Memory B cell (primary cell): ENCODE measurements at regions not wholly inside any gene's neighbourhood (a gene's known extent, or its start where the extent isn't known, plus 50 kb on each side); places are given as distances from the start of the nearest gene placed in this dataset.

Experiments
- ATAC-seq: fragments of 150-1000 bp; cut with Tn5 transposase; 2 replicates; pipeline ENCODE4 v1.10.0; 2021; ENCODE audit warnings: low read depth, mild to moderate bottlenecking, moderate library complexity
- DNase-seq, 2 donors: peaks; one replicate each; pipeline ENCODE4 v3.0.0; 2022; ENCODE audit warnings: low spot score in 2 of 2
- H3K27ac Mint-ChIP-seq: one replicate; pipeline ENCODE4 v1.8.0; 2022; ENCODE audit warnings: mild to moderate bottlenecking, moderate library complexity, mixed read lengths
- H3K27me3 Mint-ChIP-seq: one replicate; pipeline ENCODE4 v1.8.0; 2022; ENCODE audit warnings: mixed read lengths
- H3K36me3 Mint-ChIP-seq: one replicate; pipeline ENCODE4 v1.8.0; 2022; ENCODE audit warnings: mild to moderate bottlenecking, mixed read lengths
- H3K4me1 Mint-ChIP-seq: one replicate; pipeline ENCODE4 v1.8.0; 2022; ENCODE audit warnings: mixed read lengths
- H3K4me3 Mint-ChIP-seq: one replicate; pipeline ENCODE4 v1.8.0; 2022; ENCODE audit warnings: mild to moderate bottlenecking, moderate library complexity, mixed read lengths
- H3K9me3 Mint-ChIP-seq: one replicate; pipeline ENCODE4 v1.8.0; 2022; ENCODE audit warnings: mixed read lengths

- DNase-seq (no peak), ATAC-seq (no peak)
- H3K9me3 Mint-ChIP-seq: peaks cover 4% of the 10 kb centered on the region
- no peaks in the 10 kb centered on the region for H3K4me1 Mint-ChIP-seq
- peaks cover 17% of the 10 kb centered on the region for H3K27me3 Mint-ChIP-seq
- H3K27ac Mint-ChIP-seq: no peak overlapping the region
- no peaks in the 10 kb centered on the region for H3K36me3 Mint-ChIP-seq
- no peak overlapping the region for H3K4me3 Mint-ChIP-seq
These were observed 455.2 kb downstream of the AJAP1 start for GRCh38 chr1:5109633-5110032.

DNA sequence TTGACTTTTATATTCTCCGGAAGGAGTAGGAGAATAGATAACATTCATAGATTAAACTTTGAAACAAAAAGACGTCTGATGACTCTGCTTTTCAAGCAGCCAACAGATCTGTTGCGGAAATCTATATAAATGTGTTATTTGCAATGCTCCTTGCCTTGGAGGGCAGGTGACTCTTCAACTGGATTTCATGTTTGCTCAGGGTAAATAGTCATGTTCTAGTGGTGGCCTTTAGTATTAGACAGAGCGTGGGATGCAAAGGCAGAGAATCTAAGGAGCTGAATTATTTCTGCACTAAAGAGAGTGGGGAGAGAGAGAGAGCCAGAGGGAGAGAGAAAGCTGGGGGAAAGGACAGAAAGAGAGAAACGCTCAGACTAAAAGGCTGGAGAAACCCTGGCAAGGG is 454.3 kb downstream of the AJAP1 start:
- Mint-ChIP-seq H3K27me3 (peaks cover 17% of the 10 kb centered on the region), H3K9me3 (peaks cover 4% of the 10 kb centered on the region), H3K27ac (no peak overlapping the region), H3K4me1 (no peaks in the 10 kb centered on the region), H3K4me3 (no peak overlapping the region), H3K36me3 (no peaks in the 10 kb centered on the region)
- ATAC-seq (no peak), DNase-seq (no peak)

- ATAC-seq (no peak), DNase-seq (no peak)
- no peak overlapping the region for H3K27ac Mint-ChIP-seq
- H3K27me3 Mint-ChIP-seq: peaks cover 8% of the 10 kb centered on the region
- peaks cover 8% of the 10 kb centered on the region for H3K9me3 Mint-ChIP-seq
- H3K36me3 Mint-ChIP-seq: no peaks in the 10 kb centered on the region
- H3K4me1 Mint-ChIP-seq: no peaks in the 10 kb centered on the region
- H3K4me3 Mint-ChIP-seq: no peak overlapping the region
These were observed 451.3 kb downstream of the AJAP1 start for GRCh38 chr1:5105744-5106143.

GRCh38 chr1:5099558-5099957 is 445.1 kb downstream of the AJAP1 start:
- H3K4me3 Mint-ChIP-seq: no peak overlapping the region
- no peaks in the 10 kb centered on the region for H3K36me3 Mint-ChIP-seq
- H3K27me3 Mint-ChIP-seq: peaks cover 1% of the 10 kb centered on the region
- ATAC-seq (no peak), DNase-seq (no peak)
- H3K27ac Mint-ChIP-seq: no peak overlapping the region
- peaks cover 6% of the 10 kb centered on the region for H3K9me3 Mint-ChIP-seq
- no peaks in the 10 kb centered on the region for H3K4me1 Mint-ChIP-seq

GRCh38 chr1:5098981-5099385 is 444.6 kb downstream of the AJAP1 start:
- Mint-ChIP-seq H3K27me3 (peaks cover 2% of the 10 kb centered on the region), H3K4me3 (no peak overlapping the region), H3K4me1 (no peaks in the 10 kb centered on the region), H3K27ac (no peak overlapping the region), H3K36me3 (no peaks in the 10 kb centered on the region), H3K9me3 (peaks cover 7% of the 10 kb centered on the region)
- ATAC-seq (no peak), DNase-seq (no peak)

- Mint-ChIP-seq H3K27me3 (peaks cover 2% of the 10 kb centered on the region), H3K4me1 (no peaks in the 10 kb centered on the region), H3K27ac (no peak overlapping the region), H3K9me3 (peaks cover 14% of the 10 kb centered on the region), H3K4me3 (no peak overlapping the region), H3K36me3 (peaks cover 2% of the 10 kb centered on the region)
- DNase-seq (no peak), ATAC-seq (no peak)
These were observed 438.6 kb downstream of the AJAP1 start for GRCh38 chr1:5093042-5093441.

GRCh38 chr1:5084676-5085075 is 430.3 kb downstream of the AJAP1 start:
- DNase-seq: no peak
- Mint-ChIP-seq H3K4me3 (no peak overlapping the region), H3K36me3 (no peaks in the 10 kb centered on the region), H3K4me1 (no peaks in the 10 kb centered on the region), H3K27ac (no peak overlapping the region), H3K9me3 (peaks cover 3% of the 10 kb centered on the region), H3K27me3 (peaks cover 4% of the 10 kb centered on the region)
- ATAC-seq: no peak

DNA sequence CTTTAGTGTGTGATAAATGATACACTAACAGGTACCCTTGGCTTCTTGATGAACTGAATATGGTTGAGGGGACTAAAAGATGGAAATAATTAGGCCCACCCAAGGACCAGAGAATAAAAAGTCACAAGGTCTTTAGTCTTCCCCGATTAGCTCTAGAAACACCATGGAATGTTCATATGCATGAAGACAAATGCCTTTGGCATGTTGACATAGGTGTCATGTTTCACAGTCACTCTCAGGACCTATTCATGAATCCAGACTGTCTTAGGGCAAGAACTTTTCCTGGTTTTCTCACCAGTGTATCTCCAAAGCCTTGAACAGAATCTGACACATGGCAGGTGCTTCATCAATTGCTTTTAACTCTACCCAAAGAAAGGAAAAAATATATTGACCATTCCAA is 412.8 kb downstream of the AJAP1 start:
- DNase-seq (no peak), ATAC-seq (no peak)
- H3K4me3 Mint-ChIP-seq: no peak overlapping the region
- H3K36me3 Mint-ChIP-seq: no peaks in the 10 kb centered on the region
- no peaks in the 10 kb centered on the region for H3K4me1 Mint-ChIP-seq
- no peaks in the 10 kb centered on the region for H3K9me3 Mint-ChIP-seq
- no peak overlapping the region for H3K27ac Mint-ChIP-seq
- peaks cover 2% of the 10 kb centered on the region for H3K27me3 Mint-ChIP-seq

DNA sequence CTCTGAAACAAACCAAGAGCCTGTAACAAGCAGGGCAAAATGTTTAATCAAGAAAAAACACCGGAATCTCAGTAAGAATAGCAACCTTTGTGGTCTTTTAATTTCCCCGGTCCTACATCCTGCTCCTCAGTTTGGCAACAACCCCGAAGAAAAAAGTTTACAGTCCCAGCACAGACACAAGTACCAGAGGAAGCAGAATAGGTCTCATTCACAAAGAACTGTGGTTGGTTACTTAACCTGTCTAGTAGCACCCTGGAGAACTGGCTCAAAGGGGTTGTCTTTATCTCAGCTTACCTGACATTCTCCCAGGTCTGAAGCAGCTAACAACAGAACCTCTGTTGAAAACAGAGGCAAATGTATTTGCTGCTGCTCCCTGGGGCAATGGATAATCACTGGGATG is 399.3 kb downstream of the AJAP1 start:
- peaks cover 5% of the 10 kb centered on the region for H3K9me3 Mint-ChIP-seq
- H3K27me3 Mint-ChIP-seq: peaks cover 3% of the 10 kb centered on the region
- no peaks in the 10 kb centered on the region for H3K4me1 Mint-ChIP-seq
- ATAC-seq (no peak), DNase-seq (no peak)
- H3K27ac Mint-ChIP-seq: no peak overlapping the region
- no peak overlapping the region for H3K4me3 Mint-ChIP-seq
- no peaks in the 10 kb centered on the region for H3K36me3 Mint-ChIP-seq

- DNase-seq (no peak), ATAC-seq (no peak)
- Mint-ChIP-seq H3K27me3 (no peaks in the 10 kb centered on the region), H3K9me3 (no peaks in the 10 kb centered on the region), H3K4me3 (no peak overlapping the region), H3K27ac (no peak overlapping the region), H3K36me3 (no peaks in the 10 kb centered on the region), H3K4me1 (no peaks in the 10 kb centered on the region)
These were observed 374.7 kb downstream of the AJAP1 start for GRCh38 chr1:5029136-5029535.

DNA sequence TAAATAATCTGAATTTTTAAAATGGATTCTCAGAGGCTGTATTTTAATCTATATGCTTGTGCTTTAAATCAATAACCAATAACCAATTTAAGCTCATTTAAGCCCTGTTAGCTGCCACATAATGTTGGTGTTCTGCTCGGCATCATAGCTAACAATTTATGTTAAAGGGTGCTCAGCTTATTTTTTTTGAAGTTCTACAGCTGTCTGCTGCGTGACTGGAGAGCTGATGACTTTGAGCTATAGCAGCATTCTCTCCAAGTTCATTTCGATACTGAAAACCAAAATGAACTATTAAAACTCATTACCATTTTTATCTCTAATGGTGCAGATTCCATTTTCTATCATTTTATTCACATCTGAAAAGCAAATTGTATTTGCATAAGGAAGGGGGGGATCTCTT is 357.8 kb downstream of the AJAP1 start:
- Mint-ChIP-seq H3K27me3 (peaks cover 2% of the 10 kb centered on the region), H3K9me3 (no peaks in the 10 kb centered on the region), H3K36me3 (no peaks in the 10 kb centered on the region), H3K27ac (no peak overlapping the region), H3K4me3 (no peak overlapping the region), H3K4me1 (no peaks in the 10 kb centered on the region)
- ATAC-seq (no peak), DNase-seq (no peak)

DNA sequence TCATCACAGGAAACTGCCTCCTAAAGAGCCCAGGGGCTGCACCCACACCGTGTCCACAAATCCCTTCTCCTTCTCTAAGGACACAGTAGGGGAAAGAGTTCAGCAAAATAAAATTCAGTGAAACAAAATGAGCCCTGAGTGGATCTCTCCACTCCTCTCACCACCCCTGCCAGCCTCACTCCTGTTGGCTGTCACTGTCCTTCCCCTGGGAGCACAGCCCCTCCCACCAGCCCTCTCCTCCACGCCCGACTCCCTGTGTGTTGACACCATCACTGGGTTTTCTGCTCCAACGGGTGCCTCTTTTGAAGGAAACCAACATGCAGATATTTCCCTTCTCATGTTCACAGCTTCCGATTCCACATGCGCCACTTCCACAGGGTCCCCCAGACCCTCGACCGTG is 356.2 kb downstream of the AJAP1 start:
- no peak overlapping the region for H3K4me3 Mint-ChIP-seq
- H3K27ac Mint-ChIP-seq: no peak overlapping the region
- H3K27me3 Mint-ChIP-seq: peaks cover 2% of the 10 kb centered on the region
- no peak for DNase-seq
- H3K9me3 Mint-ChIP-seq: no peaks in the 10 kb centered on the region
- no peaks in the 10 kb centered on the region for H3K36me3 Mint-ChIP-seq
- ATAC-seq: no peak
- no peaks in the 10 kb centered on the region for H3K4me1 Mint-ChIP-seq

GRCh38 chr1:5010236-5010635 is 355.8 kb downstream of the AJAP1 start:
- H3K36me3 Mint-ChIP-seq: no peaks in the 10 kb centered on the region
- H3K27me3 Mint-ChIP-seq: peaks cover 2% of the 10 kb centered on the region
- DNase-seq (no peak), ATAC-seq (no peak)
- H3K4me1 Mint-ChIP-seq: no peaks in the 10 kb centered on the region
- H3K27ac Mint-ChIP-seq: no peak overlapping the region
- H3K9me3 Mint-ChIP-seq: peaks cover under 1% of the 10 kb centered on the region
- no peak overlapping the region for H3K4me3 Mint-ChIP-seq

DNA sequence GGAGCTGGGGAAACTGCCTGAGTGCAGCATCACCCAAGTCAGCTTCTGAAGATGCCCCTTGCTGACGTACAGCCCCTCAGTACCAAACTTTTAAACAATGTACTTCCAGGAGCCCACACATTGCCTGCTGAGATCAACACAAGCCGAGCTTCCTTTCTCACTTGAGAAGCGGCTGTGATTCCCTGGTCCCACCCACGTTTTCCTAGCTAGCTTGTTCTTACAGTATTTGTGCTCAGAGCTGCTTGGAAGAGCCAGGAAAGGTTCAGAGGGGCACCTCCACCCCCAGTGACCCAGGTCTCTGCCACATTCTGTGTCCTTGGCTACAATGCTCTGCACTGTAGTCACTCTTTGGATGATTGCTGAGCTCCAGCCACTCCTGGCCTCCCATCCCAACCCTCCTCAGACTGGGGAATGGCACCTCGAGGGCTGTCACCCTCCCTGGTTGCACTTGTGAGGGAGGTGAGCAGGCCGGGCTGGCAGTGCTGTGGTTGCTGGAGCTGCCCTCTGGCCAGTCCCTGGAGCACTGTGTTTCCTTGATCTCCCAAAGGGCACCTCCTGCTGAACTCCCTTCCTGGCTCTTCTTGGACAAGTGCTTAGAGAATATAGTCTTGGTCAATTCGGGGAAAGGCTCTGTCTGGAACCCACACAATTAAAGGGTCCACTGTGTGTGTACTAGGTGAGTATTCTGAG is 355.1 kb downstream of the AJAP1 start:
- H3K9me3 Mint-ChIP-seq: peaks cover 5% of the 10 kb centered on the region
- H3K27ac Mint-ChIP-seq: no peak overlapping the region
- H3K4me3 Mint-ChIP-seq: no peak overlapping the region
- no peak for ATAC-seq
- DNase-seq: no peak
- H3K27me3 Mint-ChIP-seq: peaks cover 2% of the 10 kb centered on the region
- no peaks in the 10 kb centered on the region for H3K36me3 Mint-ChIP-seq
- no peaks in the 10 kb centered on the region for H3K4me1 Mint-ChIP-seq

DNA sequence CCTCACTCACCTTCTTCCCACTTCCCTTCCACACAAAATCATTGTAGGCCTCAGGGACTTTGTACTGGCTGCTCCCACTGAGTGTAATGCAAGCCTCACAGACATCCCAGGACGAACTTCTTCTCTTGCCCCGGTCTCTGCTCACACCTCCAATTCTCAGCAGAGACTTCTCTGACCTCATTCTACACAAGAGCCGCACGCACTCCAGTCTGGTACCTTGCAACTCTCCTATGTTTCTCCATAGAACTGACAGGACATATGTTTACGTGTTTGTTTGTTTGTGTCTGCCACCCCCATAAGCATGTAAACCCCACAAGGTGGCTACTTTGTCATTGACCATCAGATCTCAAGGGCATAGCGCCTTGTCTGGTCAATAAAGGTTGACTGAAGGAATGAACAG is 350.8 kb downstream of the AJAP1 start:
- Mint-ChIP-seq H3K4me3 (no peak overlapping the region), H3K36me3 (no peaks in the 10 kb centered on the region), H3K9me3 (peaks cover 10% of the 10 kb centered on the region), H3K4me1 (no peaks in the 10 kb centered on the region), H3K27ac (no peak overlapping the region), H3K27me3 (peaks cover 3% of the 10 kb centered on the region)
- ATAC-seq (no peak), DNase-seq (no peak)
